H9 (cell line): ENCODE measurements at regions not wholly inside any gene's neighbourhood (a gene's known extent, or its start where the extent isn't known, plus 50 kb on each side); places are given as distances from the start of the nearest gene placed in this dataset.

Source experiments
- DNase-seq: peaks from one replicate; pipeline ENCODE4 v3.0.0-alpha.2; 2017
- H2AFZ ChIP-seq: one replicate; pipeline ENCODE4 v1.6.1; 2013; ENCODE audit warnings: mild to moderate bottlenecking, low read length, control low read depth, moderate library complexity
- H2AK5ac ChIP-seq: 2 replicates; pipeline ENCODE4 v1.6.1; 2013; ENCODE audit warnings: low read length, control low read depth, mixed read lengths; ENCODE audit not compliant: insufficient read length
- H2BK120ac ChIP-seq: one replicate; pipeline ENCODE4 v1.6.1; 2013; ENCODE audit warnings: low read depth, mild to moderate bottlenecking, low read length, control low read depth, inconsistent platforms; ENCODE audit not compliant: poor library complexity, severe bottlenecking
- H2BK12ac ChIP-seq: 2 replicates; pipeline ENCODE4 v1.6.1; 2013; ENCODE audit warnings: low read length, control low read depth, mixed read lengths, low read depth; ENCODE audit not compliant: insufficient read length
- H2BK15ac ChIP-seq: 2 replicates; pipeline ENCODE4 v1.6.1; 2013; ENCODE audit warnings: low read depth, low read length, control low read depth
- H2BK20ac ChIP-seq: one replicate; pipeline ENCODE4 v1.6.1; 2013; ENCODE audit warnings: low read depth, mild to moderate bottlenecking, low read length, control low read depth, inconsistent platforms; ENCODE audit not compliant: poor library complexity, severe bottlenecking
- H2BK5ac ChIP-seq: 2 replicates; pipeline ENCODE4 v1.6.1; 2013; ENCODE audit warnings: low read length, control low read depth, mixed read lengths; ENCODE audit not compliant: insufficient read length
- H3K14ac ChIP-seq: 2 replicates; pipeline ENCODE4 v1.6.1; 2013; ENCODE audit warnings: low read length, control low read depth; ENCODE audit not compliant: insufficient read depth
- H3K18ac ChIP-seq: 2 replicates; pipeline ENCODE4 v1.6.1; 2013; ENCODE audit warnings: low read depth, mild to moderate bottlenecking, mixed read lengths, low read length, control low read depth; ENCODE audit not compliant: insufficient read length
- H3K23ac ChIP-seq: 2 replicates; pipeline ENCODE4 v1.6.1; 2013; ENCODE audit warnings: low read length, control low read depth, mixed read lengths, low read depth; ENCODE audit not compliant: insufficient read length
- H3K23me2 ChIP-seq: 2 replicates; pipeline ENCODE4 v1.6.1; 2013; ENCODE audit warnings: low read depth, mild to moderate bottlenecking, mixed read lengths, low read length, control low read depth; ENCODE audit not compliant: insufficient read length, poor library complexity, severe bottlenecking
- H3K27ac ChIP-seq: 2 replicates; pipeline ENCODE4 v1.5.1; 2013; ENCODE audit warnings: low read length, control low read depth, mixed read lengths, low read depth; ENCODE audit not compliant: insufficient read length
- H3K27me3 ChIP-seq: 2 replicates; pipeline ENCODE4 v1.6.1; 2013; ENCODE audit warnings: low read length, control low read depth, inconsistent platforms; ENCODE audit not compliant: insufficient read depth
- H3K4ac ChIP-seq: 2 replicates; pipeline ENCODE4 v1.6.1; 2013; ENCODE audit warnings: low read depth, mild to moderate bottlenecking, control low read depth, inconsistent platforms, low read length, moderate library complexity
- H3K4me1 ChIP-seq: 2 replicates; pipeline ENCODE4 v1.6.1; 2013; ENCODE audit warnings: low read length, control low read depth, inconsistent platforms; ENCODE audit not compliant: insufficient read depth
- H3K4me2 ChIP-seq: 2 replicates; pipeline ENCODE4 v1.6.1; 2013; ENCODE audit warnings: low read length, control low read depth, mixed read lengths; ENCODE audit not compliant: insufficient read length, insufficient read depth
- H3K56ac ChIP-seq: 2 replicates; pipeline ENCODE4 v1.6.1; 2013; ENCODE audit warnings: low read depth, mild to moderate bottlenecking, mixed read lengths, low read length, control low read depth; ENCODE audit not compliant: insufficient read length
- H3K79me1 ChIP-seq: 2 replicates; pipeline ENCODE4 v1.6.1; 2013; ENCODE audit warnings: low read depth, mild to moderate bottlenecking, moderate library complexity, low read length, control low read depth, inconsistent platforms; ENCODE audit not compliant: insufficient read depth, poor library complexity, severe bottlenecking
- H3K79me2 ChIP-seq: 2 replicates; pipeline ENCODE4 v1.6.1; 2013; ENCODE audit warnings: low read length, control low read depth, inconsistent platforms; ENCODE audit not compliant: insufficient read depth
- H3K9ac ChIP-seq: 2 replicates; pipeline ENCODE4 v1.6.1; 2013; ENCODE audit warnings: low read length, control low read depth, mixed read lengths; ENCODE audit not compliant: insufficient read length; ENCODE audit errors: extremely low read depth
- H3K9me3 ChIP-seq: one replicate; pipeline ENCODE4 v1.6.1; 2013; ENCODE audit warnings: low read depth, low read length, inconsistent platforms; ENCODE audit not compliant: control insufficient read depth
- H3T11ph ChIP-seq: one replicate; pipeline ENCODE4 v1.6.1; 2013; ENCODE audit warnings: mild to moderate bottlenecking, low read length, control low read depth, inconsistent platforms
- H4K20me1 ChIP-seq: one replicate; pipeline ENCODE4 v1.6.1; 2013; ENCODE audit not compliant: control insufficient read depth, insufficient read length, insufficient read depth
- H4K5ac ChIP-seq: 2 replicates; pipeline ENCODE4 v1.6.1; 2013; ENCODE audit warnings: low read depth, mild to moderate bottlenecking, mixed read lengths, low read length, control low read depth; ENCODE audit not compliant: insufficient read length
- H4K8ac ChIP-seq: replicated peaks from 2 replicates; pipeline ENCODE4 v1.6.1; 2013; ENCODE audit warnings: low read length, control low read depth, mixed read lengths, low read depth; ENCODE audit not compliant: insufficient read length
- H4K91ac ChIP-seq: 2 replicates; pipeline ENCODE4 v1.6.1; 2013; ENCODE audit warnings: low read depth, mild to moderate bottlenecking, moderate library complexity, mixed read lengths, low read length, control low read depth; ENCODE audit not compliant: insufficient read length
- H3K27ac Mint-ChIP-seq, 3 experiments: 2 replicates in 2 of 3; 3 replicates in 1 of 3; pipeline ENCODE4 v1.8.0; 2020 to 2021; ENCODE audit warnings: mixed read lengths in 3 of 3, mild to moderate bottlenecking in 1 of 3, moderate library complexity in 1 of 3
- H3K27me3 Mint-ChIP-seq: 2 replicates; pipeline ENCODE4 v1.8.0; 2021; ENCODE audit warnings: low read depth, mild to moderate bottlenecking, moderate library complexity, mixed read lengths
- H3K36me3 Mint-ChIP-seq, 3 experiments: 2 replicates in 2 of 3; 3 replicates in 1 of 3; pipeline ENCODE4 v1.8.0; 2020 to 2021; ENCODE audit warnings: low read depth in 3 of 3, mixed read lengths in 3 of 3; ENCODE audit not compliant: insufficient read depth in 1 of 3
- H3K4me1 Mint-ChIP-seq, 2 experiments: 2 replicates each; pipeline ENCODE4 v1.8.0; 2020; ENCODE audit warnings: mixed read lengths in 2 of 2
- H3K4me3 Mint-ChIP-seq, 2 experiments: 2 replicates in 1 of 2; 3 replicates in 1 of 2; pipeline ENCODE4 v1.8.0; 2020 to 2021; ENCODE audit warnings: mild to moderate bottlenecking in 2 of 2, mixed read lengths in 2 of 2, moderate library complexity in 1 of 2
- H3K9me3 Mint-ChIP-seq, 2 experiments: 2 replicates in 1 of 2; 3 replicates in 1 of 2; pipeline ENCODE4 v1.8.0; 2020; ENCODE audit warnings: mild to moderate bottlenecking in 2 of 2, mixed read lengths in 2 of 2, moderate library complexity in 1 of 2
- WGBS: extraction: QIAGEN DNeasy Blood & Tissue Kit; methylation state at CpG from one replicate; pipeline ENCODE4 v1.1.7; 2013; ENCODE audit warnings: missing lambda C conversion rate, low lambda C conversion rate, mixed read lengths; ENCODE audit not compliant: insufficient read length; ENCODE audit errors: extremely low coverage; 5-methylcytosine and 5-hydroxymethylcytosine counted together
- TF ChIP-seq, protein P1 (sequence below): fragments of 200-600 bp; sonication (generic); conservative IDR thresholded peaks from 3 replicates; pipeline ENCODE4 v1.8.0; 2021; ENCODE audit warnings: antibody characterized with exemption, mild to moderate bottlenecking

DNA sequence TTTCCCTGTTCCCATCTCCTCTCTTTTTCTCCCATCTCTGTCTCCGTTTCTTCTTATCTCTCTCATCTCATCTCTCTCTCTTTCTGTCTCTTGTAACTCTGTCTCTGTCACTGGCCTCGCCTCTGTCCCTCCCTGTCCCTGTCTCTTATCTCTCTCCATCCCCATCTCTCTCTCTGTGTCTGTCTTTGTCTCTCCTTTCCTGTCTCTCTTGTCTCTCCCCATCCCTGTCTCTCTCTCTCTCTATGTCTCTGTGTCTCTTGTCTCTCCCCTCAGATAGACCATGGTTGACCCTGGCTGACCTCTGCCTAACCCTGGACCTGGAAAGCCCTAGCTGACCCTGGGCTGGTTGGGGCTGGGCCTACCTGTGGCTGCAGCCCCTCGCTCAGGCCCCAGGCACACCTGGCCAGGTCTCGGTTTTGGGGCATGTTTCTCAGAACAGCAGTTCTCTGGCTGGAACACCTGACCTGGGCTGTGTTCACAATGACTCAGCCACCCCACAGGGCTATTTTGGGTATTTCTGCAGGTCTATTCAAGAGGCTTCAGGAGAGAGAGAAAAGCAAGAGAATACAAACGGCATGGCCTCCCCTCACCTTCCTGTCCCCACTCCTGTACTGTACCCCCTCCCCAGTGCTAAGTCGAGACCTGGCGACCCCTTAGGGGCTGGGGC is 174.4 kb downstream of the TMEM121 start:
- Mint-ChIP-seq H3K27ac (no peak overlapping the region), H3K27me3 (peaks cover 6% of the 10 kb centered on the region), H3K4me3 (no peak overlapping the region; a peak in 1 of 5 replicates), H3K4me1 (no peaks in the 10 kb centered on the region), H3K36me3 (peaks cover 22 to 33% (median 30%) of the 10 kb centered on the region in 3 experiments; a peak in 6 of 7 replicates), H3K9me3 (peaks cover 50 to 56% of the 10 kb centered on the region in 2 experiments)
- H4K91ac ChIP-seq = no peak overlapping the region
- TF ChIP-seq, protein P1, sequence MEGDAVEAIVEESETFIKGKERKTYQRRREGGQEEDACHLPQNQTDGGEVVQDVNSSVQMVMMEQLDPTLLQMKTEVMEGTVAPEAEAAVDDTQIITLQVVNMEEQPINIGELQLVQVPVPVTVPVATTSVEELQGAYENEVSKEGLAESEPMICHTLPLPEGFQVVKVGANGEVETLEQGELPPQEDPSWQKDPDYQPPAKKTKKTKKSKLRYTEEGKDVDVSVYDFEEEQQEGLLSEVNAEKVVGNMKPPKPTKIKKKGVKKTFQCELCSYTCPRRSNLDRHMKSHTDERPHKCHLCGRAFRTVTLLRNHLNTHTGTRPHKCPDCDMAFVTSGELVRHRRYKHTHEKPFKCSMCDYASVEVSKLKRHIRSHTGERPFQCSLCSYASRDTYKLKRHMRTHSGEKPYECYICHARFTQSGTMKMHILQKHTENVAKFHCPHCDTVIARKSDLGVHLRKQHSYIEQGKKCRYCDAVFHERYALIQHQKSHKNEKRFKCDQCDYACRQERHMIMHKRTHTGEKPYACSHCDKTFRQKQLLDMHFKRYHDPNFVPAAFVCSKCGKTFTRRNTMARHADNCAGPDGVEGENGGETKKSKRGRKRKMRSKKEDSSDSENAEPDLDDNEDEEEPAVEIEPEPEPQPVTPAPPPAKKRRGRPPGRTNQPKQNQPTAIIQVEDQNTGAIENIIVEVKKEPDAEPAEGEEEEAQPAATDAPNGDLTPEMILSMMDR = no peak
- H3K56ac ChIP-seq = no peak overlapping the region
- no peak overlapping the region for H2BK20ac ChIP-seq
- no peaks in the 10 kb centered on the region for H3K4me1 ChIP-seq
- H3K79me1 ChIP-seq = no peaks in the 10 kb centered on the region
- H3K23me2 ChIP-seq = no peaks in the 10 kb centered on the region
- no peak overlapping the region for H2BK5ac ChIP-seq
- no peak overlapping the region for H2AFZ ChIP-seq
- no peaks in the 10 kb centered on the region for H3K79me2 ChIP-seq
- DNase-seq = no peak
- WGBS = no CpG with 5 or more reads among the region's 7 CpGs
- no peak overlapping the region for H3K18ac ChIP-seq
- H3K4ac ChIP-seq = no peak overlapping the region
- H2BK12ac ChIP-seq = no peak overlapping the region
- no peak overlapping the region for H3K23ac ChIP-seq
- H4K20me1 ChIP-seq = no peaks in the 10 kb centered on the region
- no peak overlapping the region for H2AK5ac ChIP-seq
- no peak overlapping the region for H2BK120ac ChIP-seq
- no peak overlapping the region for H3K27ac ChIP-seq
- H2BK15ac ChIP-seq = no peak overlapping the region
- peaks cover 36% of the 10 kb centered on the region for H3K9me3 ChIP-seq
- no peak overlapping the region for H3K9ac ChIP-seq
- H4K5ac ChIP-seq = no peak overlapping the region
- H3K4me2 ChIP-seq = no peak overlapping the region
- H3T11ph ChIP-seq = no peak overlapping the region
- no peak overlapping the region for H4K8ac ChIP-seq
- no peaks in the 10 kb centered on the region for H3K27me3 ChIP-seq
- no peak overlapping the region for H3K14ac ChIP-seq
